A673 (cell line): ENCODE measurements at regions not wholly inside any gene's neighbourhood (a gene's known extent, or its start where the extent isn't known, plus 50 kb on each side); places are given as distances from the start of the nearest gene placed in this dataset.

Experiments
- CTCF ChIP-seq: fragments of 300-800, 200-600 bp; sonication (generic); conservative IDR thresholded peaks from 2 replicates; pipeline ENCODE4 v1.5.1; 2017; ENCODE audit warnings: low read depth, mild to moderate bottlenecking, antibody characterized with exemption, low read length, moderate library complexity, mixed read lengths
- EZH2 ChIP-seq: fragments of 200-600 bp; sonication (generic); IDR thresholded peaks from 2 replicates; pipeline ENCODE4 v1.6.1; 2017; ENCODE audit warnings: borderline replicate concordance, low read depth, mild to moderate bottlenecking, mixed read lengths, antibody characterized with exemption, low read length; ENCODE audit not compliant: poor library complexity, severe bottlenecking

GRCh38 chr9:23375511-23375910 is 450.5 kb downstream of the ELAVL2 start:
- TF ChIP-seq CTCF (no peak), EZH2 (no peak)
